ENCODE measurements at regions not wholly inside any gene's neighbourhood (a gene's known extent, or its start where the extent isn't known, plus 50 kb on each side); places are given as distances from the start of the nearest gene placed in this dataset.
"Not testable (repeated sequence)": the region's sequence is repeated elsewhere in the genome, so short reads cannot be mapped to it uniquely, and the experiment has no call there.

GRCh38 chrX:114017086-114017485, 566.8 kb upstream of the HTR2C start:
- DNase-seq (ENCODE audit: low read depth in 2 of 2): no peak

GRCh38 chrX:114015966-114016365, 567.9 kb upstream of the HTR2C start:
- no peak for DNase-seq (ENCODE audit: low read depth in 2 of 2)

- no peak for DNase-seq (ENCODE audit: low read depth in 2 of 2)
Observed at GRCh38 chrX:114006664-114007063, 577.2 kb upstream of the HTR2C start.

GRCh38 chrX:113996781-113997180, 587.1 kb upstream of the HTR2C start:
- DNase-seq (ENCODE audit: low read depth in 2 of 2): no peak

- not testable (repeated sequence) for DNase-seq (ENCODE audit: low read depth in 2 of 2)
Observed at GRCh38 chrX:113991720-113992119, 592.2 kb upstream of the HTR2C start.

GRCh38 chrX:113990669-113991068, 593.2 kb upstream of the HTR2C start:
- DNase-seq (ENCODE audit: low read depth in 2 of 2): not testable (repeated sequence)

- not testable (repeated sequence) for DNase-seq (ENCODE audit: low read depth in 2 of 2)
Observed at GRCh38 chrX:113988315-113988935, 595.5 kb upstream of the HTR2C start.

GRCh38 chrX:113986427-113986826, 597.5 kb upstream of the HTR2C start:
- DNase-seq (ENCODE audit: low read depth in 2 of 2): no peak

- DNase-seq (ENCODE audit: low read depth in 2 of 2): no peak
Observed at GRCh38 chrX:113982766-113983165, 601.1 kb upstream of the HTR2C start.

GRCh38 chrX:113980953-113981352, 602.9 kb upstream of the HTR2C start:
- no peak for DNase-seq (ENCODE audit: low read depth in 2 of 2)

- no peak for DNase-seq (ENCODE audit: low read depth in 2 of 2)
Observed at GRCh38 chrX:113977887-113978286, 606.0 kb upstream of the HTR2C start.

GRCh38 chrX:113975441-113975840, 608.4 kb upstream of the HTR2C start:
- no peak for DNase-seq (ENCODE audit: low read depth in 2 of 2)

- no peak for DNase-seq (ENCODE audit: low read depth in 2 of 2)
Observed at GRCh38 chrX:113974881-113975280, 609.0 kb upstream of the HTR2C start.

GRCh38 chrX:113973706-113974105, 610.2 kb upstream of the HTR2C start:
- DNase-seq (ENCODE audit: low read depth in 2 of 2): no peak

GRCh38 chrX:113966791-113967190, 617.1 kb upstream of the HTR2C start:
- no peak for DNase-seq (ENCODE audit: low read depth in 2 of 2)

- no peak for DNase-seq (ENCODE audit: low read depth in 2 of 2)
Observed at GRCh38 chrX:113962343-113962742, 621.5 kb upstream of the HTR2C start.

GRCh38 chrX:113959912-113960626, 623.8 kb upstream of the HTR2C start:
- DNase-seq (ENCODE audit: low read depth in 2 of 2): no peak

GRCh38 chrX:113956936-113957335, 627.0 kb upstream of the HTR2C start:
- DNase-seq (ENCODE audit: low read depth in 2 of 2): no peak

- DNase-seq (ENCODE audit: low read depth in 2 of 2): no peak
Observed at GRCh38 chrX:113954297-113954696, 629.6 kb upstream of the HTR2C start.

GRCh38 chrX:113950081-113950678, 633.7 kb upstream of the HTR2C start:
- no peak for DNase-seq (ENCODE audit: low read depth in 2 of 2)

GRCh38 chrX:113947548-113947947, 636.3 kb upstream of the HTR2C start:
- no peak for DNase-seq (ENCODE audit: low read depth in 2 of 2)

GRCh38 chrX:113935518-113935917, 648.4 kb upstream of the HTR2C start:
- DNase-seq (ENCODE audit: low read depth in 2 of 2): no peak

- no peak for DNase-seq (ENCODE audit: low read depth in 2 of 2)
Observed at GRCh38 chrX:113933931-113934330, 650.0 kb upstream of the HTR2C start.

Data from lung microvascular endothelial cell (primary cell).